Psoas muscle (tissue), 7 donors: ENCODE measurements at regions not wholly inside any gene's neighbourhood (a gene's known extent, or its start where the extent isn't known, plus 50 kb on each side); places are given as distances from the start of the nearest gene placed in this dataset.

Experiments
- ATAC-seq, 4 donors: fragments of 200-7000 bp; cut with Tn5 transposase; one replicate each; pipeline ENCODE4 v1.9.1; 2020; ENCODE audit warnings: moderate library complexity in 3 of 4, mild to moderate bottlenecking in 2 of 4
- DNase-seq, 2 donors: peaks; one replicate each; pipeline ENCODE4 v3.0.0-alpha.2; 2020
- H3K27ac ChIP-seq: fragments of 200-600 bp; one replicate; pipeline ENCODE4 v1.8.0; 2022
- H3K27me3 ChIP-seq, 3 donors: fragments of 200-600 bp in 1 of 3; one replicate each; pipeline versions ENCODE4 v1.6.1 to v1.8.0; 2013 to 2022; ENCODE audit warnings: low read length in 2 of 3, mild to moderate bottlenecking in 2 of 3, moderate library complexity in 1 of 3; ENCODE audit not compliant: insufficient read depth in 3 of 3
- H3K36me3 ChIP-seq, 2 donors: fragments of 200-600 bp in 1 of 2; one replicate each; pipeline versions ENCODE4 v1.6.1 to v1.8.0; 2013 to 2022; ENCODE audit warnings: low read depth in 1 of 2, mild to moderate bottlenecking in 1 of 2, moderate library complexity in 1 of 2; ENCODE audit not compliant: insufficient read depth in 1 of 2
- H3K4me1 ChIP-seq: fragments of 200-600 bp; one replicate; pipeline ENCODE4 v1.8.0; 2022
- H3K4me3 ChIP-seq: fragments of 200-600 bp; one replicate; pipeline ENCODE4 v1.8.0; 2022; ENCODE audit warnings: mild to moderate bottlenecking
- H3K9me3 ChIP-seq: fragments of 200-600 bp; one replicate; pipeline ENCODE4 v1.8.0; 2022
- CTCF ChIP-seq: fragments of 200-600 bp; IDR thresholded peaks from one replicate; pipeline ENCODE4 v1.8.0; 2022; ENCODE audit warnings: antibody characterized with exemption
- WGBS, 3 donors: extraction: QIAGEN DNeasy Blood & Tissue Kit; methylation state at CpG; one replicate each; pipeline versions ENCODE4 v1.1.6 to v1.1.7; 2013; 5-methylcytosine and 5-hydroxymethylcytosine counted together
- intact Hi-C, 2 donors: fragments of 100-400 bp; cut with DNase I; formaldehyde crosslinking; loops; one replicate each; pipeline versions ENCODE4 v1.11.0 to v1.14.2; 2022
- donor health status: healthy with polysubstance abuse.
- donor health status: DM: no; HTN: no; CAD: no; lungs with moderate emphysema.
- donor health status: Bipolar disorder and iron deficiency.
- donor health status: healthy.
- donor health status: DM: yes; HTN: yes; CAD: no.
- donor health status: DM: no; HTN: no; CAD: no.
- donor health status: DM: yes; HTN: yes; CAD: no.

- DNase-seq (no peak), ATAC-seq (no peak)
- no peak for TF ChIP-seq CTCF
- no peaks in the 10 kb centered on the region for H3K9me3 ChIP-seq
- no peaks in the 10 kb centered on the region for H3K27me3 ChIP-seq
- no peak overlapping the region for H3K27ac ChIP-seq
- no peak overlapping the region for H3K4me3 ChIP-seq
- no peaks in the 10 kb centered on the region for H3K4me1 ChIP-seq
- intact Hi-C loops = no loop called here
- WGBS, 3 donors = 54 to 66% (median 58%) methylated on average over 5 of the region's 5 CpGs
- H3K36me3 ChIP-seq = no peaks in the 10 kb centered on the region
Observed at GRCh38 chr10:114708084-114708483, 50.0 kb upstream of the ABLIM1 start.

GRCh38 chr10:114708717-114709335 lies 50.8 kb upstream of the ABLIM1 start:
- Histone ChIP-seq H3K36me3 (no peaks in the 10 kb centered on the region), H3K27me3 (no peaks in the 10 kb centered on the region), H3K9me3 (no peaks in the 10 kb centered on the region), H3K4me3 (no peak overlapping the region), H3K27ac (no peak overlapping the region), H3K4me1 (peaks cover 2% of the 10 kb centered on the region)
- intact Hi-C loops = no loop called here
- ATAC-seq (no peak), DNase-seq (no peak)
- WGBS, 3 donors = 76 to 89% (median 79%) methylated on average over 5 of the region's 5 CpGs
- no peak for TF ChIP-seq CTCF

GRCh38 chr10:114709984-114710383 lies 51.9 kb upstream of the ABLIM1 start:
- peaks cover 13% of the 10 kb centered on the region for H3K4me1 ChIP-seq
- no peak for TF ChIP-seq CTCF
- 81 to 87% (median 84%) methylated on average over 2 of the region's 2 CpGs for WGBS, 3 donors
- H3K27me3 ChIP-seq = no peaks in the 10 kb centered on the region
- H3K27ac ChIP-seq = no peak overlapping the region
- H3K9me3 ChIP-seq = no peaks in the 10 kb centered on the region
- H3K36me3 ChIP-seq = no peaks in the 10 kb centered on the region
- H3K4me3 ChIP-seq = no peak overlapping the region
- DNase-seq (no peak), ATAC-seq (no peak)
- intact Hi-C loops = no loop called here

GRCh38 chr10:114711176-114711868 lies 53.2 kb upstream of the ABLIM1 start:
- no peak overlapping the region for H3K4me3 ChIP-seq
- 95 to 98% (median 97%) methylated on average over 5 of the region's 5 CpGs for WGBS, 3 donors
- H3K27me3 ChIP-seq = no peaks in the 10 kb centered on the region
- intact Hi-C loops = no loop called here
- H3K9me3 ChIP-seq = no peaks in the 10 kb centered on the region
- H3K27ac ChIP-seq = no peak overlapping the region
- H3K36me3 ChIP-seq = no peaks in the 10 kb centered on the region
- no peak for DNase-seq
- H3K4me1 ChIP-seq = peaks cover 15% of the 10 kb centered on the region
- no peak for TF ChIP-seq CTCF
- ATAC-seq = no peak

GRCh38 chr10:114711869-114712250 lies 53.8 kb upstream of the ABLIM1 start:
- TF ChIP-seq CTCF = no peak
- DNase-seq = no peak
- Histone ChIP-seq H3K36me3 (no peaks in the 10 kb centered on the region), H3K27me3 (no peaks in the 10 kb centered on the region), H3K27ac (no peak overlapping the region), H3K9me3 (no peaks in the 10 kb centered on the region), H3K4me1 (peaks cover 17% of the 10 kb centered on the region), H3K4me3 (no peak overlapping the region)
- no peak for ATAC-seq
- 89 to 94% (median 93%) methylated on average over 7 of the region's 7 CpGs for WGBS, 3 donors
- intact Hi-C loops = no loop called here
